ENCODE measurements at regions not wholly inside any gene's neighbourhood (a gene's known extent, or its start where the extent isn't known, plus 50 kb on each side); places are given as distances from the start of the nearest gene placed in this dataset.
A peak's percentile ranks its signal among the peaks of the same experiment; 100 is the strongest.
"Not testable (repeated sequence)": the region's sequence is repeated elsewhere in the genome, so short reads cannot be mapped to it uniquely, and the experiment has no call there.

- intact Hi-C loops (cut with DNase I), result no loop called here
- H3K9me3 ChIP-seq (ENCODE audit: control insufficient read depth in 2 of 3, insufficient read depth in 1 of 3, low read length in 3 of 3), result no peaks in the 10 kb centered on the region
- no peaks in the 10 kb centered on the region for H3K27me3 ChIP-seq (ENCODE audit: control insufficient read depth, insufficient read depth, low read length)
- no peak for DNase-seq
- FAIRE-seq, result peak; percentile 15
- H3K27ac ChIP-seq (ENCODE audit: low read depth in 2 of 2, low read length in 2 of 2), result no peak overlapping the region
- H3K36me3 ChIP-seq (ENCODE audit: control insufficient read depth in 2 of 3, insufficient read depth in 3 of 3, low read length in 3 of 3), result no peaks in the 10 kb centered on the region
- no peaks in the 10 kb centered on the region for H3K4me1 ChIP-seq (ENCODE audit: control insufficient read depth in 2 of 3, insufficient read depth in 2 of 3, low read depth in 1 of 3, low read length in 3 of 3)
- H3K9ac ChIP-seq (ENCODE audit: low read length in 3 of 3), result no peak overlapping the region
- H3K4me3 ChIP-seq (ENCODE audit: low read length in 3 of 3), result no peak overlapping the region
- TF ChIP-seq CTCF (IDR thresholded peaks at IDR 0.05; ENCODE audit: borderline replicate concordance, extremely low read depth, insufficient read depth), result no peak
Observed at GRCh38 chr14:82009993-82010392, 476.3 kb upstream of the SEL1L start.

GRCh38 chr14:82011460-82011859, 477.8 kb upstream of the SEL1L start:
- no peaks in the 10 kb centered on the region for H3K36me3 ChIP-seq (ENCODE audit: control insufficient read depth in 2 of 3, insufficient read depth in 3 of 3, low read length in 3 of 3)
- FAIRE-seq (no peak), DNase-seq (peak in 2 of 5 donors; percentile 10 to 34)
- intact Hi-C loops (cut with DNase I), result no loop called here
- H3K27me3 ChIP-seq (ENCODE audit: control insufficient read depth, insufficient read depth, low read length), result no peaks in the 10 kb centered on the region
- no peak overlapping the region for H3K27ac ChIP-seq (ENCODE audit: low read depth in 2 of 2, low read length in 2 of 2)
- H3K4me3 ChIP-seq (ENCODE audit: low read length in 3 of 3), result no peak overlapping the region
- H3K9me3 ChIP-seq (ENCODE audit: control insufficient read depth in 2 of 3, insufficient read depth in 1 of 3, low read length in 3 of 3), result no peaks in the 10 kb centered on the region
- TF ChIP-seq CTCF (IDR thresholded peaks at IDR 0.05; ENCODE audit: borderline replicate concordance, extremely low read depth, insufficient read depth), result no peak
- H3K4me1 ChIP-seq (ENCODE audit: control insufficient read depth in 2 of 3, insufficient read depth in 2 of 3, low read depth in 1 of 3, low read length in 3 of 3), result no peaks in the 10 kb centered on the region
- no peak overlapping the region for H3K9ac ChIP-seq (ENCODE audit: low read length in 3 of 3)

- no peaks in the 10 kb centered on the region for H3K27me3 ChIP-seq (ENCODE audit: control insufficient read depth, insufficient read depth, low read length)
- no peak overlapping the region for H3K4me3 ChIP-seq (ENCODE audit: low read length in 3 of 3)
- no peak for FAIRE-seq
- no peak for TF ChIP-seq CTCF (IDR thresholded peaks at IDR 0.05; ENCODE audit: borderline replicate concordance, extremely low read depth, insufficient read depth)
- no peaks in the 10 kb centered on the region for H3K4me1 ChIP-seq (ENCODE audit: control insufficient read depth in 2 of 3, insufficient read depth in 2 of 3, low read depth in 1 of 3, low read length in 3 of 3)
- intact Hi-C loops (cut with DNase I), result no loop called here
- no peak overlapping the region for H3K9ac ChIP-seq (ENCODE audit: low read length in 3 of 3)
- no peaks in the 10 kb centered on the region for H3K36me3 ChIP-seq (ENCODE audit: control insufficient read depth in 2 of 3, insufficient read depth in 3 of 3, low read length in 3 of 3)
- no peaks in the 10 kb centered on the region for H3K9me3 ChIP-seq (ENCODE audit: control insufficient read depth in 2 of 3, insufficient read depth in 1 of 3, low read length in 3 of 3)
- no peak for DNase-seq
- no peak overlapping the region for H3K27ac ChIP-seq (ENCODE audit: low read depth in 2 of 2, low read length in 2 of 2)
Observed at GRCh38 chr14:82029038-82029437, 495.4 kb upstream of the SEL1L start.

GRCh38 chr14:82035397-82035796, 501.7 kb upstream of the SEL1L start:
- Histone ChIP-seq H3K4me1 (ENCODE audit: control insufficient read depth in 2 of 3, insufficient read depth in 2 of 3, low read depth in 1 of 3, low read length in 3 of 3) (no peaks in the 10 kb centered on the region), H3K9ac (ENCODE audit: low read length in 3 of 3) (no peak overlapping the region), H3K27ac (ENCODE audit: low read depth in 2 of 2, low read length in 2 of 2) (no peak overlapping the region), H3K27me3 (ENCODE audit: control insufficient read depth, insufficient read depth, low read length) (no peaks in the 10 kb centered on the region), H3K4me3 (ENCODE audit: low read length in 3 of 3) (no peak overlapping the region), H3K9me3 (ENCODE audit: control insufficient read depth in 2 of 3, insufficient read depth in 1 of 3, low read length in 3 of 3) (no peaks in the 10 kb centered on the region), H3K36me3 (ENCODE audit: control insufficient read depth in 2 of 3, insufficient read depth in 3 of 3, low read length in 3 of 3) (no peaks in the 10 kb centered on the region)
- intact Hi-C loops (cut with DNase I), result no loop called here
- DNase-seq (no peak), FAIRE-seq (no peak)
- no peak for TF ChIP-seq CTCF (IDR thresholded peaks at IDR 0.05; ENCODE audit: borderline replicate concordance, extremely low read depth, insufficient read depth)

GRCh38 chr14:82038066-82038465, 504.4 kb upstream of the SEL1L start:
- DNase-seq; H3K9ac ChIP-seq (ENCODE audit: low read length in 3 of 3); H3K9me3 ChIP-seq (ENCODE audit: control insufficient read depth in 2 of 3, insufficient read depth in 1 of 3, low read length in 3 of 3); H3K27me3 ChIP-seq (ENCODE audit: control insufficient read depth, insufficient read depth, low read length); H3K4me1 ChIP-seq (ENCODE audit: control insufficient read depth in 2 of 3, insufficient read depth in 2 of 3, low read depth in 1 of 3, low read length in 3 of 3); H3K36me3 ChIP-seq (ENCODE audit: control insufficient read depth in 2 of 3, insufficient read depth in 3 of 3, low read length in 3 of 3); H3K4me3 ChIP-seq (ENCODE audit: low read length in 3 of 3); FAIRE-seq; intact Hi-C loops (cut with DNase I); H3K27ac ChIP-seq (ENCODE audit: low read depth in 2 of 2, low read length in 2 of 2): not testable (repeated sequence)

Measured in kidney (tissue), 13 donors.